Astrocyte (in vitro differentiated cells and primary cell): ENCODE measurements at regions not wholly inside any gene's neighbourhood (a gene's known extent, or its start where the extent isn't known, plus 50 kb on each side); places are given as distances from the start of the nearest gene placed in this dataset.

Experiments used
- DNase-seq: peaks from one replicate; pipeline ENCODE4 v3.0.0-alpha.2; 2010; ENCODE audit warnings: low read depth
- FAIRE-seq: peaks from 2 replicates; lab custom pipeline; 2011; peaks lifted over from hg19 to GRCh38; lab: Jason Lieb, UNC
- H2AFZ ChIP-seq: 2 replicates; pipeline ENCODE4 v1.6.0; 2012; ENCODE audit warnings: low read depth, low read length, inconsistent platforms
- H3K27ac ChIP-seq: 2 replicates; pipeline ENCODE4 v1.5.1; 2011; ENCODE audit warnings: low read depth, low read length, inconsistent platforms
- H3K27me3 ChIP-seq: 2 replicates; pipeline ENCODE4 v1.6.0; 2011; ENCODE audit warnings: low read length, inconsistent platforms; ENCODE audit not compliant: insufficient read depth
- H3K36me3 ChIP-seq: 2 replicates; pipeline ENCODE4 v1.5.1; 2011; ENCODE audit warnings: low read length, inconsistent platforms; ENCODE audit not compliant: insufficient read depth
- H3K4me1 ChIP-seq: 2 replicates; pipeline ENCODE4 v1.5.1; 2011; ENCODE audit warnings: low read length, inconsistent platforms; ENCODE audit not compliant: insufficient read depth
- H3K4me2 ChIP-seq: 2 replicates; pipeline ENCODE4 v1.6.0; 2012; ENCODE audit warnings: low read length, inconsistent platforms
- H3K4me3 ChIP-seq: 2 replicates; pipeline ENCODE4 v1.5.1; 2011; ENCODE audit warnings: low read depth, mild to moderate bottlenecking, low read length, inconsistent platforms; ENCODE audit not compliant: insufficient read depth
- H3K79me2 ChIP-seq: 2 replicates; pipeline ENCODE4 v1.6.0; 2012; ENCODE audit warnings: mild to moderate bottlenecking, low read length, inconsistent platforms; ENCODE audit not compliant: insufficient read depth
- H3K9ac ChIP-seq: 2 replicates; pipeline ENCODE4 v1.6.0; 2012; ENCODE audit warnings: mild to moderate bottlenecking, low read length, inconsistent platforms
- H3K9me3 ChIP-seq: 2 replicates; pipeline ENCODE4 v1.5.1; 2012; ENCODE audit warnings: low read depth, mild to moderate bottlenecking, low read length, inconsistent platforms; ENCODE audit not compliant: insufficient read depth
- H4K20me1 ChIP-seq: 2 replicates; pipeline ENCODE4 v1.6.0; 2012; ENCODE audit warnings: low read length, inconsistent platforms; ENCODE audit not compliant: insufficient read depth
- H3K27ac Mint-ChIP-seq: one replicate; pipeline ENCODE4 v1.8.0; 2021; ENCODE audit warnings: mild to moderate bottlenecking, mixed read lengths; ENCODE audit not compliant: unreplicated experiment
- H3K27me3 Mint-ChIP-seq: one replicate; pipeline ENCODE4 v1.8.0; 2021; ENCODE audit warnings: low read depth, mixed read lengths; ENCODE audit not compliant: unreplicated experiment
- H3K36me3 Mint-ChIP-seq: one replicate; pipeline ENCODE4 v1.8.0; 2021; ENCODE audit warnings: low read depth, mixed read lengths; ENCODE audit not compliant: unreplicated experiment
- H3K4me1 Mint-ChIP-seq: one replicate; pipeline ENCODE4 v1.8.0; 2021; ENCODE audit warnings: low read depth, mixed read lengths; ENCODE audit not compliant: unreplicated experiment
- H3K4me3 Mint-ChIP-seq: one replicate; pipeline ENCODE4 v1.8.0; 2021; ENCODE audit warnings: mild to moderate bottlenecking, moderate library complexity, mixed read lengths; ENCODE audit not compliant: unreplicated experiment
- H3K9me3 Mint-ChIP-seq: one replicate; pipeline ENCODE4 v1.8.0; 2021; ENCODE audit warnings: mild to moderate bottlenecking, mixed read lengths; ENCODE audit not compliant: unreplicated experiment
- CTCF ChIP-seq: IDR thresholded peaks from 2 replicates; pipeline ENCODE4 v1.5.1; 2011; ENCODE audit warnings: low read depth, mild to moderate bottlenecking, inconsistent platforms, low read length, moderate library complexity; ENCODE audit not compliant: insufficient read depth
- EZH2 ChIP-seq: IDR thresholded peaks from 2 replicates; pipeline ENCODE4 v1.6.1; 2012; ENCODE audit warnings: mild to moderate bottlenecking, low read length, inconsistent platforms; ENCODE audit not compliant: insufficient read depth

DNA sequence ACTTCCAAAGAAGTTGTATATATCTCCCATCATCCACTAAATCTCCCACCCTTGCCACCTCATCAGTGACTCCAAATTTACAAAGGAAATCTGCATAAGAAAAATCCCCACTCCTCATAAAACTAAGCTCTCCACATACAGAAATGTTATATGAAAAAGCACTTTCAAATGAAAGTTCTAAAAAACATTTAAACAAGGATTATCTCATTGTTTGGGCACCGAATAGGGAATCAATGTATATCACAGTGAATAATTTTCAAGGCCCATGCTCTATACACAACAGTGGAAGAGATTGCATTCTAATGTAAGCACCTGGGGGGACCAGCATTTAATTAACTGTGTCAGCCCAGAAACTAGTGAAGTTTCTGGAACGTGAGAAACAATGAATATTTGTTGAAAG is 70.1 kb downstream of the OSR1 start:
- no peak overlapping the region for H3K4me2 ChIP-seq
- H3K79me2 ChIP-seq, result no peaks in the 10 kb centered on the region
- no peaks in the 10 kb centered on the region for H3K9me3 Mint-ChIP-seq
- H3K36me3 Mint-ChIP-seq, result no peaks in the 10 kb centered on the region
- FAIRE-seq, result no peak
- H3K4me1 ChIP-seq, result no peaks in the 10 kb centered on the region
- no peak overlapping the region for H3K9ac ChIP-seq
- DNase-seq, result no peak
- H3K4me3 ChIP-seq, result no peak overlapping the region
- no peaks in the 10 kb centered on the region for H4K20me1 ChIP-seq
- H3K36me3 ChIP-seq, result no peaks in the 10 kb centered on the region
- no peaks in the 10 kb centered on the region for H3K27me3 Mint-ChIP-seq
- no peak overlapping the region for H3K27ac ChIP-seq
- no peak overlapping the region for H3K4me3 Mint-ChIP-seq
- no peak overlapping the region for H3K27ac Mint-ChIP-seq
- H2AFZ ChIP-seq, result no peak overlapping the region
- no peak for TF ChIP-seq EZH2
- no peak for TF ChIP-seq CTCF
- H3K27me3 ChIP-seq, result no peaks in the 10 kb centered on the region
- no peaks in the 10 kb centered on the region for H3K4me1 Mint-ChIP-seq
- no peaks in the 10 kb centered on the region for H3K9me3 ChIP-seq

GRCh38 chr2:19287324-19287723 is 71.1 kb downstream of the OSR1 start:
- Histone ChIP-seq H3K4me2 (no peak overlapping the region), H4K20me1 (no peaks in the 10 kb centered on the region), H3K4me1 (no peaks in the 10 kb centered on the region), H3K36me3 (no peaks in the 10 kb centered on the region), H3K4me3 (no peak overlapping the region), H3K9ac (no peak overlapping the region), H3K79me2 (no peaks in the 10 kb centered on the region), H3K27me3 (no peaks in the 10 kb centered on the region), H3K27ac (no peak overlapping the region), H2AFZ (no peak overlapping the region), H3K9me3 (no peaks in the 10 kb centered on the region)
- Mint-ChIP-seq H3K4me1 (no peaks in the 10 kb centered on the region), H3K27me3 (no peaks in the 10 kb centered on the region), H3K27ac (no peak overlapping the region), H3K36me3 (no peaks in the 10 kb centered on the region), H3K9me3 (no peaks in the 10 kb centered on the region), H3K4me3 (no peak overlapping the region)
- no peak for DNase-seq
- TF ChIP-seq EZH2, result no peak
- no peak for FAIRE-seq

DNA sequence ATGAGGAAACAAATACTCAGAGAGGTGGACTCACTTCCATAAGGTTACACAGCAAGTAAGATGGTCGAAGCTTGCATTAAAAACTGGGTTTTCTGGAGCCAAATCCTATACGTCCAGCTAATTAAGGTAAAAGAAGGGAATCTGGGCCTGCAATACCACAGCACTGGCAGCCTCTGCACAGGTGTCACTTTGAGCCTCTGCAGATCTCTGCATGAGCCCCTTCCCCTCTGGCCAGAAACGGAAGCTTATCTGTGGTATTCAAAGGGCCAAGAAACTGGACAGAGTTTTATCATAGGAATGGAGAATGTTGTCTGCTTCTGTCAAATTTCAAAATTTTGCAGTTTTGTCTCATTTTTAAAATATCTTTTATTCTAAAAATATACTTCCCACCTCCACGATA is 76.1 kb downstream of the OSR1 start:
- Mint-ChIP-seq H3K36me3 (no peaks in the 10 kb centered on the region), H3K27me3 (peaks cover 3% of the 10 kb centered on the region), H3K9me3 (no peaks in the 10 kb centered on the region), H3K4me3 (no peak overlapping the region), H3K27ac (no peak overlapping the region), H3K4me1 (no peaks in the 10 kb centered on the region)
- FAIRE-seq (no peak), DNase-seq (no peak)
- Histone ChIP-seq H3K4me1 (no peaks in the 10 kb centered on the region), H3K4me3 (no peak overlapping the region), H2AFZ (no peak overlapping the region), H3K79me2 (no peaks in the 10 kb centered on the region), H3K36me3 (no peaks in the 10 kb centered on the region), H4K20me1 (no peaks in the 10 kb centered on the region), H3K27ac (no peak overlapping the region), H3K4me2 (no peak overlapping the region), H3K27me3 (no peaks in the 10 kb centered on the region), H3K9me3 (no peaks in the 10 kb centered on the region), H3K9ac (no peak overlapping the region)
- TF ChIP-seq EZH2 (no peak), CTCF (no peak)
